G401 (cell line): ENCODE measurements at regions not wholly inside any gene's neighbourhood (a gene's known extent, or its start where the extent isn't known, plus 50 kb on each side); places are given as distances from the start of the nearest gene placed in this dataset.

ENCODE experiments used
- DNase-seq: peaks from one replicate; pipeline ENCODE4 v3.0.0-alpha.2; 2015; ENCODE audit warnings: low spot score
- in situ Hi-C: cut with HindIII; loops from 2 replicates; pipeline ENCODE4 v1.10.0; 2016; ENCODE audit warnings: low sequenced_read_pairs, mixed read lengths

GRCh38 chr13:77838271-77838670, 80.4 kb downstream of the EDNRB start:
- no peak for DNase-seq
- in situ Hi-C loops = no loop called here

GRCh38 chr13:77836423-77836822, 82.2 kb downstream of the EDNRB start:
- in situ Hi-C loops = no loop called here
- DNase-seq = no peak

- in situ Hi-C loops = no loop called here
- DNase-seq = peak; percentile 9
These were observed 85.2 kb downstream of the EDNRB start for GRCh38 chr13:77833331-77833863.

DNA sequence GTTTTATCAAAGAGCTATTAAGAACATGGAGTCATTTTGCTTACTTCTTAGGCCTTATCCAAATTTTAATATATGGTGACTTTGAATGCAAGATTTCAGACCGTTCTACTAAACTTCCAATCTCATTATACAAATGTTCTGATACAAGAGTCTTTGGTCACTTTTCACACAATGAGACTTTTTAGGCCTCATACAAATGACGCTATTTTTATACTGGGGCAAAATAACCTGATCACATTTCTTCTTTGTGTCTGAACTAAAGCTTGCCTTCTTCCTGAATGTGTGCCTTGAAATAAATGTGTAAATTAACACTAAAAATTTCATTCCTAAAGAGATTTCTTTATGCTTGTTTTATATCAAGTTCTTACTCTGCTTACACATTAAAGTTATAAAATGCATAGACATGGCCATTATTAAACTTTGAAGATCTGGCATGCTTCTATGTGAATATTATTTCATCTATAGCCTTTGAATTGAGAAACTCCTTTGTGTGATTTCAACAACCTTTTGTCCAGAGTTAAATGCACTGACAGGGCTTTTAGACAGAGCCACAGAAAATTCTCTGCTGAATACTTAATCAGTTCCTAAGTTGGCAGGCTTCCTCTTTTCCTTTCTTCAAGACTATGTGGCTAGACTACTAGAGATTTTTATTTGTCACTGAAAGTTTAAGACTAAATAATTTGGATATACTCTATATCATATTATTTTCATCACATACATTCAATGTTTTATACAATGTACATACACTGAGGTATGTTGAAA, 86.1 kb downstream of the EDNRB start:
- peak; percentile 30 for DNase-seq
- in situ Hi-C loops = no loop called here

DNA sequence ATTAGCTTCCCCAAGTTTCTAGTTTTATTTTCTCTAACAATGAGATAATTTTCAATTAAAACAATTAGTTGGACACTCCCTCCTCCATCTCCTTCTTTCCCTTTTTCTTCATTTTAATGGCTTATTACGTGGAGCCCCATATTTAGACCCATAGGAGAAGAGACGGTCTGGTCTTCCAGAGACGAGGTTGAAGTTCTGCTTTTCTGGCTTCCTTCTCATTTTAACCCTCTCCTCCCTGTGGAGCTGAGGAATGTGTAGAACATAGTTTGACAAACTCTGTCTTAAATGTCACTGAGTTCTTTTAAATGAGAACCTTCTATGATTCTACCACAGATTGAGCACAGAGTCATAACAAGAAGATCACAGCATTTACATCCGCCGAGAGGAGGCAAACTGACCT, 86.8 kb downstream of the EDNRB start:
- in situ Hi-C loops = no loop called here
- no peak for DNase-seq

DNA sequence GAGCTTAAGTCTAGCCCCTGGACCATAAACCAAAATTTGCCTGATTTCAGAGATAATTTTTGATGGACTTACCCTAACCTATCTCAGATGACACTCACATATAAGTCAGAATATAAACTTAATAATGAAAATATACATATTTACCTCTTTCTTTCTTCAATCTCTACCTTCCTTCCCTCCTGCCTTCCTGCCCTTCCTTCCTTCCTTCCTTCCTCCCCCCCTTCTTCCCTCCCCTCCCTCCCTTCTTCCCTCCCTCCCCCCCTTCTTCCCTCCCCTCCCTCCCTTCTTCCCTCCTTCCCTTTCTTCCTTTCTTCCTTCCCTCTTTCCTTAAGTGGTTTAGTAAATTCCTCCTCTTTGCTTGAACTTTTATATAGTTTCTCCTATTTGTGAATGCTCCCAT, 88.7 kb downstream of the EDNRB start:
- in situ Hi-C loops = no loop called here
- no peak for DNase-seq

DNA sequence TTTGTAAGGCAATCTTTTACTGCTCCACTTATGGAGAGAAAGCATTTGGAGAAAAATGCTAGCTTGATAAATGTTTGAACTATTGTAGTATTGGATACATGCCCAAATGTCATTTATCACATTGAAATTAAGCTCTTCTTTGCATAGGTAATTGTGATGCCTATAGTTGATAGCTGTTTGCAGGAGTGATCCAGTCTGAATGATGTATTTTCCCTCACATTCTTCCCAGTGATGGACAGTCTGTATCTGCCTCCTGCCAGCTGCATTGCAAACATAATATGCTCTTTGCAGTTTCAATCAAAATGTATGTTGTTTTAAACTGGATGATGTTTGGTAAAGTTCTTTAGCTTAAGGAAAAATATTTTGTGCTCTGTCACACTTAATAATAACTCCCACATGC, 89.8 kb downstream of the EDNRB start:
- no peak for DNase-seq
- in situ Hi-C loops = no loop called here

DNA sequence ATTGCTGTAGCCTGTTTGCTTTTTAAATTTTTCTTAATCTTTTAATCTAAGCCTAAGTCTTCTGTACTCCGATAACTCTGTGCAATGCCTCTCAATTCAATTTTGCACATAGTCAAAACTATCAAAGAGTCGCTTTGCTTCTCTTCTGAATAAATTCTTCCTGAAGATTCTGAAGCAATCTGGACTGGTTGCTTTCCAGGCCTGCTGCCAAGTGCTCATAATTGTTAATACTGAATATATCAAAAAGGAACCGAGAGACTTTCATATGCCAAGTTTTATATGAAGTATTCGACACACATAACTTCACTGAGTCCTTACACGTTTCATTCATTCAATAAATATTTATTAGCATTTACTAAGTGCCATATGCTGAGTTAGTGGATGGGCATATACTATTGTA, 91.3 kb downstream of the EDNRB start:
- in situ Hi-C loops = no loop called here
- DNase-seq = no peak

DNA sequence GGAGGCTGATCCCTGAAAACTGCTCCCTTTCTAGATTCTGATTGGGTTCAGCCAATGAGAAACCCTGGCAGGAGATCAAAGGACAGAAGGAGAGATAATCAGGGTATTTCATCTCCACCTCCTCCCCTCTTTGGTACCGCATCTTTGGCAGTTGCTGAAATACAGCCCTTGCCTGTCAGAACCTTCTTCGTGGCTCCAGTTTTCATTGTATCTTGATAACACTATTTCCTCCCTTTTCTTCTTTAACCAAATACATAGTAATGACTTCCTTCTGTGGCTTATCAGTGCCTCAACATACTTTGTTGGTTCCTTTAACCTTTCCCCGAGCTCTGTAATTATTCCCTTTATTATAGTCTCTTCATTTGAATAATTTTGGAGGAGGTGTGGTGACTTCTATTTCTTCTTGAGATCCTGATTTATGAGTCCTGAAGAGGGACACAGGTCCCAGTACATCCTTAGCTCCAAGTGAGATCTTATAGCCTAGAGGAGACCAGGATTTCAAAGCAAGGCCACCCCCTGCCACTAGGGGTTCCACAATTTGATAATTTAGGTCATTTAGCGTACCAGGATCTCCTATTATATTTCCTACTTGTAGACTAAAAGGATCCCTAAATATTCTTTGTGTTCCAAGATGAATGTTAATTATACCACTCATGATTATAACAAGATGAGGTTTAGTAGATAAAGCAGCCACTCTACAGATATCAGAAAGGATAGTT, 98.0 kb downstream of the EDNRB start:
- DNase-seq = no peak
- in situ Hi-C loops = no loop called here

DNA sequence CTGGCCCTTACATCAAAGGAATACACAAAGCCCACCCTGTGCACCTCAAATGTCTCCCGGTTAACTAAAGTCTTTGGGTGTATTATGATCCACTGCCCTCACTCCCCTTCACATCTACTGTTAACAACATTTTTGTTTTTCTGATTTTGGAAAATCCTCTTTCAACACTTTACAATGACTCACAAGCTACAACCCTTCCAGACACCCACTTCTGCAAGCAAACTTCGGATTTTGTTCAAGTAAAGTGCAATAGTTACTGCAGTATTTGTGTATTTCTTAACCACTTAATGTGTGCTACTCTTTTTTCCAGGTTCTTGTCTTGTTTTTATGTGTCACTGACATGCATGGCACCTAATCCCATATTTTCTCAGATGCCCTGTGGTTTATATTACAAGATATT, 101.1 kb downstream of the EDNRB start:
- DNase-seq = no peak
- in situ Hi-C loops = no loop called here

GRCh38 chr13:77815330-77815729, 103.3 kb downstream of the EDNRB start:
- no peak for DNase-seq
- in situ Hi-C loops = no loop called here
